GM19467 (cell line): ENCODE measurements at regions not wholly inside any gene's neighbourhood (a gene's known extent, or its start where the extent isn't known, plus 50 kb on each side); places are given as distances from the start of the nearest gene placed in this dataset.

ENCODE experiments used
- ATAC-seq: cut with Tn5 transposase; IDR thresholded peaks from one replicate; pipeline ENCODE4 v1.9.1; 2021; ENCODE audit warnings: mild to moderate bottlenecking, moderate library complexity; ENCODE audit not compliant: unreplicated experiment

DNA sequence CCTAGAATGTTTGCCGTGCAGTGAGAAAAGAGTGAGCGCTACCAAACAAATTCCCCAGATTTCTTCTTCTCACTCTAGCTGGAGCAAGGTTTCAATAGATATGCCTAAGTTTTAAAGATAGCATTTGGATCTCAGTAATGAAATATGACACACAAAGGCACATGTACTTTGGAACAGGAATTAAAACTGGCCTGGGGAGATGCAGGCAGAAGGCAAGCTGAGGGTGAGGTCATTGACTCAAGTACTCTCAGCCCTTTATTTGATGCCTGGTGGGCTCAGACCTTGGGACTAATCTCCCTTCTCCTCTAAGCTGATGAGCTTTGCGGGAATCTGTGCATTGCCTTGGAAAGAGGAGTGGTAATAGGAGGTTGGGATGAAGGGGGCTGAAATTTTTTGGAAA, 323.3 kb upstream of the SLC30A5 start:
- no peak for ATAC-seq

DNA sequence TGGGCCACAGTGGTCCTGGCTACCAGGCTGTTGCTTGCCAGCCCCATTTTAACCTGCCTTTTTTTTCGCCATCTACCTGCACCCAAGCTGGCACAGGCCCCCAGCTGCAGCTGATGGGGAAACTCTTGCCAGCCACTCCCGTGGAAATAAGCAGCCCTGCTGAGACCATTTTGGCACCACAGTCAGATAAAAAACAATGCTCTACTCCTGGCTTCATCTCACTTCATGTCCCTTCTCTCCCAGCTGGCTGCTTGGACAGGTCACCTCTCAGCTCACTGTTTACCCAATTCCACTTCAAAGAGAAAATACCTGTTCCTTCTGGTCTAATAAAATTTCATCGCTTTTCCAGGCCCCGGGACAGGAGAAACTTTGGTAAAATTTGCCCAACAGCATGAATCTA, 322.6 kb upstream of the SLC30A5 start:
- ATAC-seq = no peak

DNA sequence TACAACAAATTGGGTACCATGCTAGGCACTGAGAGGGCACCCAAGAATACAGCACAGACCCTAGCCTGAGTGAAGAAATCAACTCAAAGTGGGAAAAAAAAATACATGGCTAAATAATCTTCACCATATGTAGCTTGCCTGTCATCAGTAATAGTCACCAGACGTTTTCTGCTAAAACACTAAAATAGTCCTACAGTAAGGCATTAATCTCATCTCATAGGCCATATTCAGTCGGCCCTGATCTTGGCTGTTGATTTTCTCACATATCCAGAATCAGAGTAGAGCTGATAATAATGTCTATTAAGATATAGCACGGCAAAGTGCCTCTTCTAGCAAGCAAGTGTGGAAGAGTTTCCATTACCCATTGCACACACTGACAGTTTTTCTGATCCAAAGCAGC, 322.1 kb upstream of the SLC30A5 start:
- ATAC-seq = no peak

DNA sequence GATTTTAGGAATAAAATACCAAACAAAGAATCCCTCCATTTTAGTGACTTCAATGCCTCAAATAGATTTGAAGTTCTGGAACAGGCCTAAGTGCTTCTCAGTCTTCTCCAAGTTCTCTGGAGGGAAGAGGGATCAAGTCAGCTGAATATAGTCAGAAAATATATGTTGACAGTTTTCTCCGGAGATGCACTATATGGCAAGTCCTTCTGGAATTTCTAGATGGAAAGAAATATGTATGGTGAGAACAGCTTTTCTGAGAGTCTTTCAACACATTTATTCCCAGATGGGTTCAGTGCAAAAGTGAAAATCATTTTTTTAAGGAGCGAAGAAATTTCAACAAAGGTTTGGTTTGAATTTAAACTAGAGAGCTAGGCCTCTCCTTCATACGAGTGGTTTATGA, 317.4 kb upstream of the SLC30A5 start:
- ATAC-seq = no peak

DNA sequence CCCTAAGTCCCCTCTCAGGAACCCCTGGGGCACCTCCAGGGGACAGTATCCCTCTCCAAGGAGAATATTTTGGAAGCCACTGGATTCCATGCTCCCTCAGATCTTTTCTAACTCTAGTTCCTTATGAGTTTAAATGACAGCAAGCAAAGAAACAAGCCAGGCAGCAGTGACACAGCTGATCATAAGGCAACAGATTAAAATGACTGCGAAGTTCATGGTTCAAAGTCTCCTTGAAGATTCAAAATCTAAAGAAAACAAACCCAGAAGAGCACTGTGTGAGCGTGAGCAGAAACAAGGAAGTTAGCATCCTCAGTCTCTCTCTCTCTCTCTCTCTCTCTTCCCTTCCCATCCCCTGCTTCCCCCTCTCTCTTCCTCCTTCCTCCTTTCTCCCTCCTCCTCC, 316.7 kb upstream of the SLC30A5 start:
- ATAC-seq = no peak

DNA sequence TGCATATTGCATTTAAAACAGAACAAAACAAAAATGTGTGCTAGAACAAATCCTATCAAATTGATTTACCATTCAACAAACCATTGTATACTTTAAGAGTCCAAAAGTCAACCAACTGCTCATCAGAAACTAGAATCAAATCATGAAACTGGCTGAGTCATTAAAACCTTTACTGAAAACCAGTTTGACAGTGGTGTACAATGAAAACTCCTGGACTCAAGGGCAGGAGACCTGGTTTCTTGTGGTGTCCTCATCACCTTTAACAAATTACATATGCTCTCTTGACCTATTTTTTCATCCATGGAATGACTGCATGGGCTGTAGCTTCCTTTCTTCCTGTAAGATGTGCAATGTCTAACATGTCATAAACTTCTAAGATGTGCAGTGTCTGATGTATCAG, 315.3 kb upstream of the SLC30A5 start:
- ATAC-seq = no peak

DNA sequence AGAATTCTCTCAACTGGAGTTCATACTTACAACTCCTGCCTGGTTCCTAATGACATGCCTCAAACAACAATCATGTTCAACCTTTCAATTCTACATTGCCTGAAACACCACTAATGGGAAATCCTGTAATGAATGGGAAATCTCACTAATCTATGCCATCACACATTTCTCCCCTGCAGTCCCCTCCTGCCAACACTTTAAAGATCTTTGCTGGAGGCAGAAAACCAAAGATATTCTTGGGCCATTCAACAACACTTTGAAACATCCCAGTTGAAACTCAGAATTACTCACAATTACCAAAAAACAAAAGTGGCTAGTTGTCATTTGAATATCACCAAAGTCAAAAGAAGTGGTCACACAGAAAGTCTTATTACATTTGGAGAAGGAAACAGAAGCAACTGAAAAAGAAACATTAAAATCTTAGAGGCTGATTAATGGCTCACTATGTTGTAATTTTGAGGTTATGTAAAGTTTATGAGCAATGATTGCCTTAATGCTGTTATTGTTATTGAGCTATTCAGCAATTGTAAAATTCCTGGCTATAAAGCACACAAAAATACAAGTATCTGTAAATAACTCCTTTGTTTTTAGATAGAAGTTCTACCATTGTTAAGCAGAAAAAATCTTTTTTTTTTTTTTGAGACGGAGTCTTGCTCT, 313.4 kb upstream of the SLC30A5 start:
- ATAC-seq = no peak

DNA sequence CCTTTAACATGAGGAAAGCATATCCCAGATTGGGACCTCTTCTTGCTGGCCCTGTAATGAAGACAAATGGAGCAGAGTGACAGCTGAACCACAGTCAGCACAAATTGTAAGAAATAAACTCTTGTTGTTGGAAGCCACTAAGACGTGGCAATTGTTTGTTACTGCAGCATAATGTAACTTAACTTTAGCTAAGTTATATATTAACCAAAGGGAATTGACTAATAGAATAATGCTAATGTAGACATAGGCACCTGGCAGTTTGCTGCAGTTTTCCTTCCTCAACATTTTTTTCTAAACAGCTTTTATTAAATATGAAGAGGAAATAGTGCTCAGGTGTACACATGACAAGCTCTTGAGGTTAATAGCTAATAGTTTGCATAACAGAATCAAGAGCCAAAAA, 300.7 kb upstream of the SLC30A5 start:
- ATAC-seq = no peak

DNA sequence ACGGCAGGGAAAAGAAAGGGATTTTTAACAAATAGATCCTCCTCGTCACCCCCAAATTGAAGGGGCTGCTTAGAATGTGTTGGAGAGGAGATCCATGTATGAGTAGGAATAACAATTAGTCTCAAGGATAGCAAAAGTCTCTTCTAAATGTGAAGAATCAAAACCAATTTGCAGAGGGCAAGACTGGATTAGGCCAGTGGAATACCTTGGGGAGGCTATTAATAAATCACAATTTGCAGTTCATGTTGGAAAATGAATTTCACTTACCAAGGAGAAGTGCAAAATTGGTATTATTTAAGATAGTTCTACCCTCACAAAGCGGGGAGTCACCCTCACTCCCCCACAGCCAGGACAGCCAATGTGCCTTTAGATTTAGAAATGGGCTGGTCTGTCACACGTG, 299.8 kb upstream of the SLC30A5 start:
- no peak for ATAC-seq

DNA sequence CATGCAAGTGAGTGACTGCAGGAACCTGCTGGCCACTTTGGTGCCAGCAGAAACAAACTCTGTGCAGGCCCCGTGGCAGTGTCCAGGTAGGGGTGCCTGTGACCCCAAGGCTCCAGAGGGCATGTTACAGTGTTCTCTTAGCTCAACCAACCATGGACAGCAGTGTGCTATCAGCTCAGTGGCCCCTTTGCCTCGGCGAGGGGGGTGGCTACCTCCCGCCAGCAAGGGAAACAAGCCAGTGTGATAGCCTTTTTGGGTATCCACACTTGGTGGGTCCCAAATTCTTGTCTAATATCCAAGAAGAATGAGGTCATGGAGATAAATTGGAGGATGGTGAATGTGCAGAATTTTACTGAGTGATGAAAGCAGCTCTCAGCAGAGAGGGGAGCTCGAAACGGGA, 298.6 kb upstream of the SLC30A5 start:
- no peak for ATAC-seq

DNA sequence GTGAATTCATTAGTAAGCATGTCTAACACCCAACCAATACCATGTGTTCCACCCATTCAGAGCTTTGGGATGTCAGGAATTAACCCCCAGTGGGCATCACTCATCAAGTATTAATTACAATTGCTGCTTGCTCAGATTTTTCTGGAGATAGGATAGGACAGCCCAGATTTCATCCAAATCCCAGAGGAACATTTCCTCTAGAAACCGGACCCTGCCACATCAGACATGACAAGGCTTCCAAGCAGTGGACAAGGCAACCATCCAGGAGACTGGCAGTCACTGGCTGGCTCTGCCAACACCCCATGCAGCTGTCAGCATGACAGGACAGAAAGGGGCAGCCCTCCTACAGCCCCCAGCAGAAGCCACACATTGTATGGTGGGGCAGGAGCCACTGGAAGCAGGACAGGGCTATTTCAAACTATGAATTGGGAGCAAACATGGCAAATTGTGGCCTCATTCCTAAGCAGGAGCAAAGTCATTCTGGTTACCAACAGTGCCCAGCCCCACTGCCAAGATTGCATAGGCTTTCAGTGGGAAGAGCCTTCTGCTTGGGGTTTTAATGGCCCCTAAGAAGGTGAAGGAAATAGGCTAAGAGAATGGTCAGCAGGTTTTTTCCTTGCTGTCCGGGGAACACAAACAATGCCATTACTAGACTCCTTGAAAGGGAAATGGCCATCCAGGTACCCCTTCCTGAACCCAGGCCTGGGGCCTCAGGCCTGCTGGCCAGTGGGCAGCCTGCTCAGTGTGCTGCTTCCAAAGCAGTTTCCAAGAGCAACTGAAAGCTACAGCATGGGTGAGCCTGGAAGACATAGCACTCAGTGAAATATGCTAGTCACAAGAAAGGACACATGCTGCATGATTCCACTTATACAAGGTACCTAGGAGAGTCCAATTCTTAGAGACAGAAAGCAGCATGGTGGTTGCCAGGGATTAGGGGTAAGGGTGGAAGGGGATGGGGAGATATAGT, 294.7 kb upstream of the SLC30A5 start:
- ATAC-seq = no peak

DNA sequence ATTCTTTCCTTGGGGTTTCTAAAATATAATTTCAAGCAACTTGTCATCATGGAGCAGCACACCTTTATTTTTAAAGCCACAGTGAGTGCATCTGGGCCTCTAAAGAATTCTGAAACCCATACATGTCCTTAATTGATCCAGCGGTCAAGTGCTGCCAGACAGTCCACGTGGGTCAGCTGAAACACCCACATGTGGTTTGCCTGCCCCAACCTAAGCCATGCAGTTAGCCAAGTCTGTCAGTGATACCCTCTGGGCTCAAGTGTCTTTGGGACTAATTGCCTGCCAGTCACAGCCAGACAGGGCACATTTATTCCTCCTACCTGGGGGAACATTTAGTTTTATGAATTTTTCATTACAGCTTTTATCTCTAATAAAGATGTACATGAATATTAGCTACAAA, 291.4 kb upstream of the SLC30A5 start:
- no peak for ATAC-seq

DNA sequence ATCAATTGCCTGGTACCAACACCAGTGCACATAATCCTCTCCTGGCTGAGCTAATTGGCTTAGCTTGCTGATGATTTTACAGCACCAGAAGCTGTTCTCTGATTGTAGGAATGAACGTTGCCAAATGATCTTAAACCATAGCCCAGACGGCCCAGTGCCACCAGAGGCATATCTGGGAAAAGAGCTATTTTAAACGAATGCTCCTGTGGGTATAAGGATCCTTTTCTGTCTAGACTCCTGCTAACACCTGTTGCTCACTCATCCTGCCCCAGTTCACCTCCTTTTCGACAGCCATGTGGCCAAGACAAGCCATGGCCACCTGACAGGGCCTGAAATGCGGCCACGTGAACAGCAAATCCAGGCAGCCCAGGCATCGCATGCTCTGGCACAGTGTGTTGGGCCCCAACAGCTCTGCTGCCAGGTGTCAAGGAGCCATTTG, 289.9 kb upstream of the SLC30A5 start:
- ATAC-seq = no peak

DNA sequence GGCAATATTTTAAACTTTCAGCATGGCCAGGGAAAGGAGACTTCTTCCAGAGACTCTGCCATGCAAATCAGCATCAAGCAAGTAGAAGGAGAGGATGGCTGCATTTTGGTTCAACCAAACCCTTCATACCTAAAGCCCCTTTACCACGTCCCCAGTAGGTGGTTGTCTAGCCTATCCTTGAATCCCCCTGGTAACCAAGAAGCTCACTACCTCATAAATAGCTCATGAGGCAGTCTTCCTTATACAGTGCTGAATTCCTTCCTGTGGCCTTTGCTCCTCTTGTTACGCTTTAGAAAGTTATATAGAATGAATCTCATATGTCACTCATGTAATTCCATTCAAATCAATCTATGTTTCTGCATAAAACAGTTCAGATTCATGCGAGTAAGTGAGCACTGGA, 289.5 kb upstream of the SLC30A5 start:
- no peak for ATAC-seq

DNA sequence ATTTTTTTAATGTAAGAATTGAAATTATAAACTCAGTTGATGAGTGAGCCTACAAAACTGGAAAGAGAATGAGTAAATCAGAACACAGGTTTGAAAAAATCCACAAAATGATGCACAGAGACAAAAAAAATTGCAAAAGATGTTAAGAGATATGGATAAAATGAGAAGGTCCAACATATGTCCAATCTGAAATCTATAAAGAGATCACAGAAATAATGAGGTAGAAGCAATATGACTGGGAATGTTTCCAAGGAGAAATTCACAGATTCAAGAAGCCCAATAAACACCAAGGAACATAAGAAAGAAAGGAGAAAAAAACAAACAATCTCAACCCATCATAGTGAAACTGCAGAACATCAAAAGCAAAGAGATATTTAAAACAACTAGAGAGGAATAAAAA, 288.4 kb upstream of the SLC30A5 start:
- ATAC-seq = no peak

DNA sequence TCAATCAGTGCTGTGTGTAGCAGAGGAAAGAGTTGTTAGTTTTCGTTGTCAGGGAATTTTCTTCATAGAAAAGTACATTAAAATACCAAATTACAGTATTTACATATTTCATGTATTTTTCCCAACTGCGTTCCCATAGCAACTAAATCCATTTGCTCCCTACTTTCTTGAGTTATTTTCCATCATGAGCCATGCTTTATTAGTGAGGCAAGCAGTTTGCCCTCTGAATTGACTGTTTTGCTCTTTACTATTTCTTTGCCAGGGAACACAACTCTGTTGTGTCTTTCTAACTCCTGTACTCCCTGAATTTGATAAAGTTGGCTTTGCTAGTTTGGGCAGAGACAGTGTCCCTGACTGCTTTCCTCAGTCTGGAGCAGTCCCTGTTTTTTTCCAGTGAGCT, 276.2 kb upstream of the SLC30A5 start:
- ATAC-seq = no peak

DNA sequence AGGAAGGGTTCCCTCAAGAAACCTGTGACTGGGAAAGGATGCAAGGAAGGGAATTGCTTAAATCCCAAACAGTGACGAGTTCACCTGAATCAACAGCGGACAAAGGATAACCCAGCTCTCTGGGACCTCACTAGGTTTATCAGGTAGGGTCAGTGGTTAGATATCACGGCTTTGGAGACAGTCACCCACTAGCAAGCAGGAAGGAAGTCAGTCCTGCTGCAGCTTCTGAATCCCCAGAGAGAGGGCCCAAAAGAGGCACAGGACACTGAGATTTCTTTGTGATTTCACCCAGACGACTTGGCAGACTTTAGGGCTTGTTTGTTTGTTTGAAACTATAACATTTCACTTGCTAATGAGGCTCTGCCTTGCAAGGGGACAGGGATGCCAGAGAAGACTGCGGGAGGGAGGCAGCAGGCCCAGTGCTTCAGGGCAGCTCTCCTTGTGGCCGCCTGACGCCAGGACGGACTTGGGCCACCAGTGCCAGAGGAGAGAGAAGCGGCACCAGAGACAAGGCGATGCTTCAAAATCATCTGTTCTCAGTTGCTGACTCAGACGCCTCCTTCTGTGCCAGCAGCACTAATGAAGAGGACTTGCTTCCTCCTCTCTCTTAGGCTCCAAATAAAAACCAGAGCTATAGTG, 275.6 kb upstream of the SLC30A5 start:
- no peak for ATAC-seq

DNA sequence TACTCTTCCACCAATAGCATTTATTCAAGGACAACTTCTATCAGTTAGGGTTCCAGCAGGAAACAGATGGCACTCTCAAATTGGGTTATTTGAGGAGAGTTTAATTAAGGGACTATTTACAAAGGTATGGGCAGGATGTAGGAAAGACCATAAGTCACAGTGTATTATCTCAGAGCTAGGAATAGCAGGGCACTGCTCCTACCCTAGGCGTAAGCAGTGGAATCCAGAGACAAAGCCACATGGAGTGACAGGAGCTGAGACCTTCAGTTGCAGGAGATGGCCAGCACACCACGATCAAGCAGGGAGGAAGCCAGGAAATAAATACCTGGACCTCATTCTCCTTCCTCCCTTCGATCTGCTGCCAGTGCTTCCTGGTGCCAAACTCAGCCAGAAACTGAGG, 274.9 kb upstream of the SLC30A5 start:
- ATAC-seq = no peak

DNA sequence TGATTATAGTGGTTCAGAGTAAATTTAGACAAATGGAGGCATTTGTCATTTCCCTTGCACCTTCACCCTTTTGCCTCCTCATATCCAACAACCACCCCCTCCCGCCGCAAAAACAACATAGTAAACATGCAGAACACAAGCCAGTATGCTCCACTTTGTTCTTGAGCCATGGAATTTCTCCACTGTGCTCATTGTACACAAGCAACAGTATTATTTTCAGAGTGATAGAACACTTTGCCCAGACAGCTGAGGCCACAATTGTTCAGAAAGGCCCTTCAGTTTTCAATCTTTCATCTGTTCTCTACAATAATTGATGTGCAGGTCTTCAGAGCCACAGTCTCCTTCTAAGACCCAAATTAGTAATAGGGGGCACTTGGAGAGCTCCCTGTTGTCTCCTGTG, 272.8 kb upstream of the SLC30A5 start:
- no peak for ATAC-seq

DNA sequence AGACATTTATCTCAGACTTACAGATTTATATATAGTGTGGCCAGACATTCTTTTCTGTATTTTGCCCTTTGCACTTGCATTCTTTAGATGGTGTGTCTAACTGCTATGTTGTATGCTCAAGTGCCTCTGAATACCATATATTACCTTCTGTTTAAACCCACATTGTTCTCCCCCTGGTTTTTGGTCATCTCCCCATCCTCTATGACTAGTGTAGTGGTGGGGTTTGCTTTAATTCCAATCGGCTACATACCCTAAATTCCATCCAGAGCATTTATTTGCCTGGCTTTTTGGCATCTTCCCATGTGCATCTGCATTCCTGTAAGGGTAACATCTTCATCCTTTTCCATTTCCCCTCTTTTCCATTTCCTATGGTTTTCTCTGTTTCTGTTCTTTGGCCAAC, 271.0 kb upstream of the SLC30A5 start:
- ATAC-seq = no peak

DNA sequence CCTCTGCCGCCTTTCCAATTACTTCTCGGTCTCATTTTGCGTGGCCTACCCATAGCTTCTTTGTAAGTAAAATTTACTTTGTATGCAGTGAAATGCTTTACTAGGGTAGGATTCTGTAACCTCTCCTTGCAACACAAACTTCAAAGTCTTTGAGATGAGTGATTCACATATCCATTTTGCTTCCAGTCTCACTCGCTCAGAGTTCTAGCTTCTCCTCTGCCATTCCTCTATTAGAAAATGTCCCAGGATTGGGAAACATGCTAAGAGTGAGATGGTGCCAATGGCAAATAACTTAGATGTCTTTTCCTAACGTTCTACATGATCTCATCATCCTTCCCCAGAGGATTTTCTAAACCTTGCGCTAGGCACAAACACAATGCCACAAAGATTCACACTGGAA, 270.5 kb upstream of the SLC30A5 start:
- no peak for ATAC-seq

DNA sequence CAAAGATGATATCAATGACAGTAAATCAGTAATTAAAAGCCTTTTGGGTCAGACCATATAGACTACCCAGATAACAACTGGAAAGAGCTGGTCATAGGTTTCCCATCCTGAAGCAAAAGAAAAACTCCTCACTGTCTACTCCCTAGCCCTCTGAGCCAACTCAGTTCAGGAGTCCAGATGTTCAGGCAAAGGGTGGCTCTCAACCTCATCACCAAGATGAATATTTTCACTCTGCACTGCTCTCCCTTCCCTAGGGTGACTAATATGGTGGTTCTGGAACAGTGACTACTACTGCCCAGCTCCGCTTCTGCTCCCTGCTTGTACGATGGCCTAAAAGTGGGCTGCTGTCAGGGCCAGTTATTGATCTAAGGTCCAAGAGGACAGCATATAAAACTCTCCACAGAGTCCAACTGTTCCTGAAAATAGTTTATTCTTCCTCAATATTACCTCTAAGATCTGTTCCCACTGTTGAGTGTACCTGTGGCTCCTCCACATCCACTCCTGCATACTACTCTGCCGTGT, 263.4 kb upstream of the SLC30A5 start:
- ATAC-seq = no peak
